ENCODE measurements at regions not wholly inside any gene's neighbourhood (a gene's known extent, or its start where the extent isn't known, plus 50 kb on each side); places are given as distances from the start of the nearest gene placed in this dataset.

DNA sequence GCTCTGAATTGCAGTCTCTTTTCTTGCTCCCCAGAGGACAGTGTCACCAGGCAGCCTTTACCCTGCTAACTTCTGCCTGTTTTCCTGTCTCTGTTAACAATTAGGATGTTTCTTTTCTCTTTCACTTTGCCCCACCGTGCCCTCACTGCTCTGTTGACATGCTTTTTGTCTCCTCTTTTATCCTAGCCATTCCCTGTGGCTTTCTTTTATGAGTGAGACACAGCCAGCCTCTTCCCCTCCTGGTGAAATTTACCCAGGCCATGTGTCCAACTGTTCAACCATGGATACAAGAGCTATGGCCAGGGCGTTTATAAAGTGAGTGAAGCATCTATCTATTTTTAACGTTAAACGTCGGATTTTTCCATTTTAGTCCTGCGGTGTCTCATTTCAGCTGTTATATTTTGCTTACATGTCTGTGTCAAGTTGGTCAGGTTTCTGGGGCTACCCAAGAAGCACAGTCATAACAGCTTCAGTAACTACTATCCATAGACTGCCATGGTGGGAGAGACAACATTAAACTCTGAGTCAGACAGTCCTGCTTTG lies 443.2 kb upstream of the AZI2 start:
- Histone ChIP-seq H3K9me3 (replicated peaks; ENCODE audit: control insufficient read depth, insufficient read depth, low read length) (no peaks in the 10 kb centered on the region), H2AFZ (ENCODE audit: control insufficient read depth, low read depth, low read length) (no peak overlapping the region), H3K27ac (ENCODE audit: control insufficient read depth, insufficient read depth) (no peak overlapping the region), H3K79me2 (ENCODE audit: control insufficient read depth, insufficient read depth, low read length) (no peaks in the 10 kb centered on the region), H3K4me2 (ENCODE audit: control insufficient read depth, insufficient read depth) (no peak overlapping the region), H3K36me3 (ENCODE audit: control insufficient read depth in 2 of 2, insufficient read depth in 2 of 2, low read length in 1 of 2) (no peaks in the 10 kb centered on the region), H3K27me3 (replicated peaks in 1 of 2; ENCODE audit: control insufficient read depth in 2 of 2, insufficient read depth in 2 of 2, low read length in 1 of 2) (no peaks in the 10 kb centered on the region), H3K9ac (ENCODE audit: control insufficient read depth, insufficient read depth, low read length) (no peak overlapping the region), H3K4me1 (ENCODE audit: control insufficient read depth, insufficient read depth, low read length) (no peaks in the 10 kb centered on the region), H3K4me3 (no peak overlapping the region), H4K20me1 (ENCODE audit: control insufficient read depth, insufficient read depth) (no peaks in the 10 kb centered on the region)
- BruUV-seq (replicated peaks) = no TSS peak
- FAIRE-seq (no peak), DNase-seq (ENCODE audit: low read depth, low spot score) (no peak), ATAC-seq (no peak)
- ChIA-PET POLR2A (no interaction called here), CTCF (no interaction called here), RAD21 (ENCODE audit: unreplicated experiment) (no interaction called here), SMC1A (ENCODE audit: uncharacterized antibody, unreplicated experiment) (no interaction called here)
- in situ Hi-C loops (cut with MboI) (no loop called here), intact Hi-C loops (cut with micrococcal nuclease; ENCODE audit: unreplicated experiment) (no loop called here)
- 1% methylated on average over 6 of the region's 6 CpGs for WGBS (ENCODE audit: insufficient coverage, insufficient replicate concordance, low lambda C conversion rate, missing lambda C conversion rate)
- no peak for TF ChIP-seq GABPA (IDR thresholded peaks at IDR 0.05; ENCODE audit: low read depth)
- no peak for TF ChIP-seq POLR2A (IDR thresholded peaks at IDR 0.05; ENCODE audit: low read depth, low read length)
- TF ChIP-seq RB1 (IDR thresholded peaks at IDR 0.05; ENCODE audit: borderline replicate concordance) = no peak
- no peak for TF ChIP-seq CBX3 (IDR thresholded peaks at IDR 0.05; ENCODE audit: borderline replicate concordance, low read depth)
- TF ChIP-seq IRF3 (IDR thresholded peaks at IDR 0.05) = no peak
- TF ChIP-seq MEF2A (IDR thresholded peaks at IDR 0.05; ENCODE audit: insufficient read depth, low read depth, low read length) = no peak
- TF ChIP-seq, protein P1, sequence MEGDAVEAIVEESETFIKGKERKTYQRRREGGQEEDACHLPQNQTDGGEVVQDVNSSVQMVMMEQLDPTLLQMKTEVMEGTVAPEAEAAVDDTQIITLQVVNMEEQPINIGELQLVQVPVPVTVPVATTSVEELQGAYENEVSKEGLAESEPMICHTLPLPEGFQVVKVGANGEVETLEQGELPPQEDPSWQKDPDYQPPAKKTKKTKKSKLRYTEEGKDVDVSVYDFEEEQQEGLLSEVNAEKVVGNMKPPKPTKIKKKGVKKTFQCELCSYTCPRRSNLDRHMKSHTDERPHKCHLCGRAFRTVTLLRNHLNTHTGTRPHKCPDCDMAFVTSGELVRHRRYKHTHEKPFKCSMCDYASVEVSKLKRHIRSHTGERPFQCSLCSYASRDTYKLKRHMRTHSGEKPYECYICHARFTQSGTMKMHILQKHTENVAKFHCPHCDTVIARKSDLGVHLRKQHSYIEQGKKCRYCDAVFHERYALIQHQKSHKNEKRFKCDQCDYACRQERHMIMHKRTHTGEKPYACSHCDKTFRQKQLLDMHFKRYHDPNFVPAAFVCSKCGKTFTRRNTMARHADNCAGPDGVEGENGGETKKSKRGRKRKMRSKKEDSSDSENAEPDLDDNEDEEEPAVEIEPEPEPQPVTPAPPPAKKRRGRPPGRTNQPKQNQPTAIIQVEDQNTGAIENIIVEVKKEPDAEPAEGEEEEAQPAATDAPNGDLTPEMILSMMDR (IDR thresholded peaks at IDR 0.05 in 2 of 3, conservative IDR thresholded peaks at IDR 0.05 in 1 of 3; ENCODE audit: control insufficient read depth in 2 of 3, extremely low read depth in 1 of 3, insufficient read depth in 1 of 3, low read depth in 3 of 3, low read length in 3 of 3) = no peak

Data from GM12878 (cell line).